OCI-LY3 (cell line): ENCODE measurements at regions not wholly inside any gene's neighbourhood (a gene's known extent, or its start where the extent isn't known, plus 50 kb on each side); places are given as distances from the start of the nearest gene placed in this dataset.

Experiments
- CTCF ChIP-seq: fragments of 200-600, 300-600 bp; sonication (generic); IDR thresholded peaks from 2 replicates; pipeline ENCODE4 v1.5.1; 2014; ENCODE audit warnings: antibody characterized with exemption, low read length, low read depth
- EZH2phosphoT487 ChIP-seq: fragments of 200-600 bp; shearing (Covaris generic); IDR thresholded peaks from 2 replicates; pipeline ENCODE4 v1.6.1; 2018; ENCODE audit warnings: antibody characterized with exemption, mixed run types, low read depth

- peak; percentile 23 for TF ChIP-seq CTCF
- no peak for TF ChIP-seq EZH2phosphoT487
Measured at GRCh38 chr15:79218588-79219200, 63.8 kb upstream of the ANKRD34C start.
